ENCODE measurements at regions not wholly inside any gene's neighbourhood (a gene's known extent, or its start where the extent isn't known, plus 50 kb on each side); places are given as distances from the start of the nearest gene placed in this dataset.

DNA sequence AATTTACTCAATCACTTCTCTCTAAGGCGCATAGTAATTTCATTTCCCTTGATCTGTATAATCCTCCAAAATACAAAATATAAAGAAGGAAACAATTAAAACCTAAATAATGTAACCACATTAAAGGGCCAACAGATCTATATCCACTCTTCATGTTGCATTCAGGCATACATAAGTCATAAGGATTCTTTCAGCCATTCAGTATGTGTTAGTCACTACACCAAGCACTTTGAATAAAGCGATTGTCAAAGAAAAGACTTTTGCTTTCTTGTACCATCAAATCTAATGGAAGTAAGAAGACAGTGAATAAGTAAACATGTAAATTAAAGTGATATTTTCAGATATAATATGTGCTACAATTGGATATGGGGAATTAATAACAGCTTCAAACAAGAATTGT is 569.2 kb upstream of the PTPRD start:
- TF ChIP-seq, protein P1, sequence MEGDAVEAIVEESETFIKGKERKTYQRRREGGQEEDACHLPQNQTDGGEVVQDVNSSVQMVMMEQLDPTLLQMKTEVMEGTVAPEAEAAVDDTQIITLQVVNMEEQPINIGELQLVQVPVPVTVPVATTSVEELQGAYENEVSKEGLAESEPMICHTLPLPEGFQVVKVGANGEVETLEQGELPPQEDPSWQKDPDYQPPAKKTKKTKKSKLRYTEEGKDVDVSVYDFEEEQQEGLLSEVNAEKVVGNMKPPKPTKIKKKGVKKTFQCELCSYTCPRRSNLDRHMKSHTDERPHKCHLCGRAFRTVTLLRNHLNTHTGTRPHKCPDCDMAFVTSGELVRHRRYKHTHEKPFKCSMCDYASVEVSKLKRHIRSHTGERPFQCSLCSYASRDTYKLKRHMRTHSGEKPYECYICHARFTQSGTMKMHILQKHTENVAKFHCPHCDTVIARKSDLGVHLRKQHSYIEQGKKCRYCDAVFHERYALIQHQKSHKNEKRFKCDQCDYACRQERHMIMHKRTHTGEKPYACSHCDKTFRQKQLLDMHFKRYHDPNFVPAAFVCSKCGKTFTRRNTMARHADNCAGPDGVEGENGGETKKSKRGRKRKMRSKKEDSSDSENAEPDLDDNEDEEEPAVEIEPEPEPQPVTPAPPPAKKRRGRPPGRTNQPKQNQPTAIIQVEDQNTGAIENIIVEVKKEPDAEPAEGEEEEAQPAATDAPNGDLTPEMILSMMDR (IDR thresholded peaks at IDR 0.05), result no peak
- TF ChIP-seq POLR2A (IDR thresholded peaks at IDR 0.05), result no peak
